ENCODE measurements at regions not wholly inside any gene's neighbourhood (a gene's known extent, or its start where the extent isn't known, plus 50 kb on each side); places are given as distances from the start of the nearest gene placed in this dataset.

- Histone ChIP-seq H3K9me3 (ENCODE audit: insufficient read depth, low read depth, low read length) (no peaks in the 10 kb centered on the region), H3K9ac (ENCODE audit: low read length) (no peak overlapping the region), H3K27ac (ENCODE audit: low read depth, low read length) (no peak overlapping the region), H4K20me1 (ENCODE audit: insufficient read depth, low read length) (no peaks in the 10 kb centered on the region), H2AFZ (ENCODE audit: low read depth, low read length) (no peak overlapping the region), H3K4me1 (ENCODE audit: insufficient read depth, low read length) (peaks cover 14% of the 10 kb centered on the region), H3K4me3 (ENCODE audit: insufficient read depth, low read depth, low read length) (no peak overlapping the region), H3K79me2 (ENCODE audit: insufficient read depth, low read length) (no peaks in the 10 kb centered on the region), H3K27me3 (ENCODE audit: insufficient read depth, low read length) (no peaks in the 10 kb centered on the region), H3K4me2 (ENCODE audit: low read length) (no peak overlapping the region), H3K36me3 (ENCODE audit: insufficient read depth, low read length) (no peaks in the 10 kb centered on the region)
- Mint-ChIP-seq H3K4me1 (ENCODE audit: low read depth, unreplicated experiment) (peaks cover 8% of the 10 kb centered on the region), H3K27ac (ENCODE audit: unreplicated experiment) (no peak overlapping the region), H3K36me3 (ENCODE audit: low read depth, unreplicated experiment) (no peaks in the 10 kb centered on the region), H3K27me3 (ENCODE audit: low read depth, unreplicated experiment) (no peaks in the 10 kb centered on the region), H3K9me3 (ENCODE audit: unreplicated experiment) (peaks cover 6% of the 10 kb centered on the region), H3K4me3 (ENCODE audit: unreplicated experiment) (no peak overlapping the region)
- DNase-seq (ENCODE audit: low read depth) (no peak), FAIRE-seq (no peak)
- no peak for TF ChIP-seq EZH2 (IDR thresholded peaks at IDR 0.05; ENCODE audit: insufficient read depth, low read length)
- TF ChIP-seq CTCF (IDR thresholded peaks at IDR 0.05; ENCODE audit: insufficient read depth, low read depth, low read length) = no peak
These were observed 113.5 kb upstream of the IL6 start for GRCh38 chr7:22613496-22613895.

- H3K9me3 ChIP-seq (ENCODE audit: insufficient read depth, low read depth, low read length) = no peaks in the 10 kb centered on the region
- H3K27ac ChIP-seq (ENCODE audit: low read depth, low read length) = no peak overlapping the region
- DNase-seq (ENCODE audit: low read depth) (no peak), FAIRE-seq (no peak)
- H4K20me1 ChIP-seq (ENCODE audit: insufficient read depth, low read length) = no peaks in the 10 kb centered on the region
- H3K4me1 ChIP-seq (ENCODE audit: insufficient read depth, low read length) = peaks cover 14% of the 10 kb centered on the region
- H3K4me2 ChIP-seq (ENCODE audit: low read length) = no peak overlapping the region
- no peak overlapping the region for H3K4me3 ChIP-seq (ENCODE audit: insufficient read depth, low read depth, low read length)
- Mint-ChIP-seq H3K4me1 (ENCODE audit: low read depth, unreplicated experiment) (peaks cover 8% of the 10 kb centered on the region), H3K9me3 (ENCODE audit: unreplicated experiment) (peaks cover 6% of the 10 kb centered on the region), H3K27me3 (ENCODE audit: low read depth, unreplicated experiment) (no peaks in the 10 kb centered on the region), H3K27ac (ENCODE audit: unreplicated experiment) (no peak overlapping the region), H3K36me3 (ENCODE audit: low read depth, unreplicated experiment) (no peaks in the 10 kb centered on the region), H3K4me3 (ENCODE audit: unreplicated experiment) (no peak overlapping the region)
- no peaks in the 10 kb centered on the region for H3K36me3 ChIP-seq (ENCODE audit: insufficient read depth, low read length)
- H3K27me3 ChIP-seq (ENCODE audit: insufficient read depth, low read length) = no peaks in the 10 kb centered on the region
- TF ChIP-seq EZH2 (IDR thresholded peaks at IDR 0.05; ENCODE audit: insufficient read depth, low read length) = no peak
- no peak overlapping the region for H2AFZ ChIP-seq (ENCODE audit: low read depth, low read length)
- H3K9ac ChIP-seq (ENCODE audit: low read length) = no peak overlapping the region
- H3K79me2 ChIP-seq (ENCODE audit: insufficient read depth, low read length) = no peaks in the 10 kb centered on the region
These were observed 112.8 kb upstream of the STEAP1B start for GRCh38 chr7:22612776-22613175.

GRCh38 chr7:22611758-22612079, 111.7 kb upstream of the STEAP1B start:
- Histone ChIP-seq H3K79me2 (ENCODE audit: insufficient read depth, low read length) (no peaks in the 10 kb centered on the region), H3K9ac (ENCODE audit: low read length) (no peak overlapping the region), H3K4me3 (ENCODE audit: insufficient read depth, low read depth, low read length) (no peak overlapping the region), H3K4me1 (ENCODE audit: insufficient read depth, low read length) (peaks cover 14% of the 10 kb centered on the region), H3K4me2 (ENCODE audit: low read length) (no peak overlapping the region), H3K36me3 (ENCODE audit: insufficient read depth, low read length) (no peaks in the 10 kb centered on the region), H3K9me3 (ENCODE audit: insufficient read depth, low read depth, low read length) (no peaks in the 10 kb centered on the region), H4K20me1 (ENCODE audit: insufficient read depth, low read length) (no peaks in the 10 kb centered on the region), H3K27ac (ENCODE audit: low read depth, low read length) (no peak overlapping the region), H2AFZ (ENCODE audit: low read depth, low read length) (no peak overlapping the region), H3K27me3 (ENCODE audit: insufficient read depth, low read length) (no peaks in the 10 kb centered on the region)
- FAIRE-seq (no peak), DNase-seq (ENCODE audit: low read depth) (no peak)
- H3K27me3 Mint-ChIP-seq (ENCODE audit: low read depth, unreplicated experiment) = no peaks in the 10 kb centered on the region
- H3K27ac Mint-ChIP-seq (ENCODE audit: unreplicated experiment) = no peak overlapping the region
- H3K9me3 Mint-ChIP-seq (ENCODE audit: unreplicated experiment) = no peaks in the 10 kb centered on the region
- TF ChIP-seq CTCF (IDR thresholded peaks at IDR 0.05; ENCODE audit: insufficient read depth, low read depth, low read length) = no peak
- no peak for TF ChIP-seq EZH2 (IDR thresholded peaks at IDR 0.05; ENCODE audit: insufficient read depth, low read length)
- no peaks in the 10 kb centered on the region for H3K36me3 Mint-ChIP-seq (ENCODE audit: low read depth, unreplicated experiment)
- peaks cover 8% of the 10 kb centered on the region for H3K4me1 Mint-ChIP-seq (ENCODE audit: low read depth, unreplicated experiment)
- H3K4me3 Mint-ChIP-seq (ENCODE audit: unreplicated experiment) = no peak overlapping the region
